Neural cell (in vitro differentiated cells): ENCODE measurements at regions not wholly inside any gene's neighbourhood (a gene's known extent, or its start where the extent isn't known, plus 50 kb on each side); places are given as distances from the start of the nearest gene placed in this dataset.

Experiments used
- H2AFZ ChIP-seq: fragments of 200-600, 300-800 bp; sonication (generic), shearing (Covaris generic); 2 replicates; pipeline ENCODE4 v1.6.0; 2014; ENCODE audit warnings: low read depth, mild to moderate bottlenecking, antibody characterized with exemption, low read length, moderate library complexity
- H3F3A ChIP-seq: fragments of 200-600 bp; shearing (Covaris generic); 2 replicates; pipeline ENCODE4 v1.6.1; 2016; ENCODE audit warnings: mild to moderate bottlenecking, moderate library complexity, mixed read lengths, antibody characterized with exemption, low read length; ENCODE audit not compliant: insufficient read depth, poor library complexity, severe bottlenecking
- H3K27ac ChIP-seq: fragments of 200-600, 300-800 bp; sonication (generic), shearing (Covaris generic); 2 replicates; pipeline ENCODE4 v1.5.1; 2014; ENCODE audit warnings: mild to moderate bottlenecking, low read length, moderate library complexity
- H3K27me3 ChIP-seq: fragments of 300-800, 200-600 bp; sonication (generic), shearing (Covaris generic); 2 replicates; pipeline ENCODE4 v1.6.0; 2014; ENCODE audit warnings: mild to moderate bottlenecking, low read depth, low read length, moderate library complexity; ENCODE audit not compliant: insufficient read depth
- H3K36me3 ChIP-seq: fragments of 300-800, 200-600 bp; sonication (generic), shearing (Covaris generic); 2 replicates; pipeline ENCODE4 v1.5.1; 2014; ENCODE audit warnings: mild to moderate bottlenecking, antibody characterized with exemption, low read length, moderate library complexity; ENCODE audit not compliant: insufficient read depth
- H3K4me2 ChIP-seq: fragments of 300-800, 200-600 bp; sonication (generic), shearing (Covaris generic); 2 replicates; pipeline ENCODE4 v1.6.0; 2014; ENCODE audit warnings: mild to moderate bottlenecking, low read length
- H3K4me3 ChIP-seq: fragments of 300-800, 200-600 bp; sonication (generic), shearing (Covaris generic); 2 replicates; pipeline ENCODE4 v1.5.1; 2014; ENCODE audit warnings: mild to moderate bottlenecking, low read length, moderate library complexity
- H3K79me2 ChIP-seq: fragments of 200-600 bp; shearing (Covaris generic); replicated peaks from 2 replicates; pipeline ENCODE4 v1.6.0; 2014; ENCODE audit warnings: mild to moderate bottlenecking, low read length, moderate library complexity; ENCODE audit not compliant: insufficient read depth
- H3K9ac ChIP-seq: fragments of 300-800, 200-600 bp; sonication (generic), shearing (Covaris generic); 2 replicates; pipeline ENCODE4 v1.6.1; 2016; ENCODE audit warnings: mild to moderate bottlenecking, low read length, mixed read lengths
- H3K9me2 ChIP-seq: fragments of 200-600 bp; shearing (Covaris generic); 2 replicates; pipeline ENCODE4 v1.6.1; 2016; ENCODE audit warnings: mild to moderate bottlenecking, low read length, mixed read lengths; ENCODE audit not compliant: insufficient read depth
- H3K9me3 ChIP-seq: fragments of 200-600, 300-800 bp; sonication (generic), shearing (Covaris generic); 2 replicates; pipeline ENCODE4 v1.6.1; 2016; ENCODE audit warnings: mild to moderate bottlenecking, mixed run types, low read length, moderate library complexity, mixed read lengths
- H4K20me1 ChIP-seq: fragments of 200-600 bp; shearing (Covaris generic); 2 replicates; pipeline ENCODE4 v1.6.1; 2016; ENCODE audit warnings: mild to moderate bottlenecking, mixed run types; ENCODE audit not compliant: insufficient read depth
- CTCF ChIP-seq: fragments of 450-650 bp; IDR thresholded peaks from 2 replicates; pipeline ENCODE4 v1.5.1; 2014; ENCODE audit warnings: antibody characterized with exemption, mild to moderate bottlenecking, moderate library complexity; ENCODE audit not compliant: poor library complexity, severe bottlenecking
- EP300 ChIP-seq: fragments of 450-650 bp; conservative IDR thresholded peaks from 2 replicates; pipeline ENCODE4 v1.6.1; 2014; ENCODE audit warnings: antibody characterized with exemption, mild to moderate bottlenecking, moderate library complexity; ENCODE audit not compliant: poor library complexity, severe bottlenecking
- EZH2 ChIP-seq: fragments of 200-600, 300-800 bp; shearing (Covaris generic), sonication (generic); IDR thresholded peaks from 2 replicates; pipeline ENCODE4 v1.6.1; 2014; ENCODE audit warnings: antibody characterized with exemption, low read length, borderline replicate concordance, mild to moderate bottlenecking; ENCODE audit not compliant: insufficient read depth, poor library complexity, severe bottlenecking
- MXI1 ChIP-seq: fragments of 450-650 bp; conservative IDR thresholded peaks from 2 replicates; pipeline ENCODE4 v1.6.1; 2014; ENCODE audit warnings: antibody characterized with exemption, mild to moderate bottlenecking; ENCODE audit not compliant: poor library complexity, severe bottlenecking
- POLR2AphosphoS5 ChIP-seq: IDR thresholded peaks from 2 replicates; pipeline ENCODE4 v1.6.1; 2012
- RAD21 ChIP-seq: fragments of 450-650 bp; conservative IDR thresholded peaks from 2 replicates; pipeline ENCODE4 v1.6.1; 2014; ENCODE audit warnings: antibody characterized with exemption, mild to moderate bottlenecking, moderate library complexity
- REST ChIP-seq: IDR thresholded peaks from 2 replicates; pipeline ENCODE4 v1.6.1; 2012; ENCODE audit warnings: borderline replicate concordance
- SMC3 ChIP-seq: fragments of 450-650 bp; conservative IDR thresholded peaks from 2 replicates; pipeline ENCODE4 v1.6.1; 2014; ENCODE audit warnings: antibody characterized with exemption, mild to moderate bottlenecking, moderate library complexity; ENCODE audit not compliant: poor library complexity
- TAF1 ChIP-seq: IDR thresholded peaks from 2 replicates; pipeline ENCODE4 v1.6.1; 2012; ENCODE audit warnings: low read depth

- H3K27ac ChIP-seq, result no peak overlapping the region
- H3K9me2 ChIP-seq, result no peaks in the 10 kb centered on the region
- H3K79me2 ChIP-seq, result no peaks in the 10 kb centered on the region
- TF ChIP-seq POLR2AphosphoS5, result no peak
- TF ChIP-seq CTCF, result no peak
- no peak for TF ChIP-seq EZH2
- no peak for TF ChIP-seq RAD21
- no peak for TF ChIP-seq MXI1
- TF ChIP-seq SMC3, result no peak
- TF ChIP-seq EP300, result no peak
- TF ChIP-seq REST, result no peak
- no peak for TF ChIP-seq TAF1
- H3K4me2 ChIP-seq, result no peak overlapping the region
- no peaks in the 10 kb centered on the region for H3F3A ChIP-seq
- no peak overlapping the region for H3K4me3 ChIP-seq
- no peak overlapping the region for H2AFZ ChIP-seq
- H3K36me3 ChIP-seq, result no peaks in the 10 kb centered on the region
- no peaks in the 10 kb centered on the region for H3K27me3 ChIP-seq
- H3K9ac ChIP-seq, result no peak overlapping the region
- peaks cover 5% of the 10 kb centered on the region for H3K9me3 ChIP-seq
- no peaks in the 10 kb centered on the region for H4K20me1 ChIP-seq
Measured at GRCh38 chr7:33781167-33781566, 124.2 kb upstream of the BMPER start.

GRCh38 chr7:33781796-33782195, 123.5 kb upstream of the BMPER start:
- no peak overlapping the region for H2AFZ ChIP-seq
- peaks cover 5% of the 10 kb centered on the region for H3K9me3 ChIP-seq
- H3K27ac ChIP-seq, result no peak overlapping the region
- no peaks in the 10 kb centered on the region for H3F3A ChIP-seq
- H3K36me3 ChIP-seq, result no peaks in the 10 kb centered on the region
- H3K4me3 ChIP-seq, result no peak overlapping the region
- no peaks in the 10 kb centered on the region for H4K20me1 ChIP-seq
- no peaks in the 10 kb centered on the region for H3K27me3 ChIP-seq
- TF ChIP-seq SMC3 (no peak), CTCF (no peak), REST (no peak), POLR2AphosphoS5 (no peak), TAF1 (no peak), RAD21 (no peak), MXI1 (no peak), EP300 (no peak), EZH2 (no peak)
- no peak overlapping the region for H3K4me2 ChIP-seq
- no peaks in the 10 kb centered on the region for H3K9me2 ChIP-seq
- H3K9ac ChIP-seq, result no peak overlapping the region
- H3K79me2 ChIP-seq, result no peaks in the 10 kb centered on the region
